ENCODE measurements at regions not wholly inside any gene's neighbourhood (a gene's known extent, or its start where the extent isn't known, plus 50 kb on each side); places are given as distances from the start of the nearest gene placed in this dataset.

DNA sequence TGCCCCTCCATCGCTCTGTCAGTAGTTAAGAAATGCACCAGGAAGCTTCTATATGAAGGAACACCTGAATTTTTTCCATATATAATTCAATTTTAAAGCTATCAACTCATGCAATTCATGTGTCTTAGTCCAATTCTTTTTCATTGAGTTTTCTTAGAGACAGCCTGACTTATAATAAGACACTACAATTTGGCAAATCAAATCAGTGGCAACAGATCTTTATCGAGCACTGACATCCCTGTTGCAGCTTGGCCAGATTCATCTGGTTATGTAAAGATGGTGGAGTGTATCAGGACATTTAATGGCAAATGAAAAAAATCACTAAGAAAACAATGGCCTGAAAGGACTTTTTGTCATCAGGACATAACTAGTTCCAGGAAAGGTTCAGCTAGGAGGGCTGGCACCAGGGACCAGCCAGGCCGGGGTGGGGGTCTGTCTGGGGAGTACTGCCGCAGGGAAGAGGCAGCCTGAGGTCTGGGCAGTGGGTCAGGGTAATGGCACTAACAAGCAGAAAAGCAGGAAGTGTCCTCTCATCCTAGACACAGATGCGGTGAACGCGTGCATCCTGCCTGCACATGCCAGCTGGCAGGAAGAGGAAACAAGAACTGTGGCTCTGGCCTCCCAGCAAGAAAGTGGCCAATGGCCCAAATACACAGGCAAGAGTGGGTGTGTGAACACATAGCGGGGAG is 100.5 kb upstream of the LMNTD1 start:
- Mint-ChIP-seq H3K27ac (no peak overlapping the region), H3K4me1 (peaks cover 7% of the 10 kb centered on the region), H3K9me3 (no peaks in the 10 kb centered on the region), H3K27me3 (ENCODE audit: low read depth, poor library complexity) (peaks cover 5% of the 10 kb centered on the region), H3K36me3 (ENCODE audit: low read depth) (no peaks in the 10 kb centered on the region), H3K4me3 (no peak overlapping the region)
- DNase-seq: no peak
- TF ChIP-seq, protein P1, sequence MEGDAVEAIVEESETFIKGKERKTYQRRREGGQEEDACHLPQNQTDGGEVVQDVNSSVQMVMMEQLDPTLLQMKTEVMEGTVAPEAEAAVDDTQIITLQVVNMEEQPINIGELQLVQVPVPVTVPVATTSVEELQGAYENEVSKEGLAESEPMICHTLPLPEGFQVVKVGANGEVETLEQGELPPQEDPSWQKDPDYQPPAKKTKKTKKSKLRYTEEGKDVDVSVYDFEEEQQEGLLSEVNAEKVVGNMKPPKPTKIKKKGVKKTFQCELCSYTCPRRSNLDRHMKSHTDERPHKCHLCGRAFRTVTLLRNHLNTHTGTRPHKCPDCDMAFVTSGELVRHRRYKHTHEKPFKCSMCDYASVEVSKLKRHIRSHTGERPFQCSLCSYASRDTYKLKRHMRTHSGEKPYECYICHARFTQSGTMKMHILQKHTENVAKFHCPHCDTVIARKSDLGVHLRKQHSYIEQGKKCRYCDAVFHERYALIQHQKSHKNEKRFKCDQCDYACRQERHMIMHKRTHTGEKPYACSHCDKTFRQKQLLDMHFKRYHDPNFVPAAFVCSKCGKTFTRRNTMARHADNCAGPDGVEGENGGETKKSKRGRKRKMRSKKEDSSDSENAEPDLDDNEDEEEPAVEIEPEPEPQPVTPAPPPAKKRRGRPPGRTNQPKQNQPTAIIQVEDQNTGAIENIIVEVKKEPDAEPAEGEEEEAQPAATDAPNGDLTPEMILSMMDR (IDR thresholded peaks at IDR 0.05): no peak

DNA sequence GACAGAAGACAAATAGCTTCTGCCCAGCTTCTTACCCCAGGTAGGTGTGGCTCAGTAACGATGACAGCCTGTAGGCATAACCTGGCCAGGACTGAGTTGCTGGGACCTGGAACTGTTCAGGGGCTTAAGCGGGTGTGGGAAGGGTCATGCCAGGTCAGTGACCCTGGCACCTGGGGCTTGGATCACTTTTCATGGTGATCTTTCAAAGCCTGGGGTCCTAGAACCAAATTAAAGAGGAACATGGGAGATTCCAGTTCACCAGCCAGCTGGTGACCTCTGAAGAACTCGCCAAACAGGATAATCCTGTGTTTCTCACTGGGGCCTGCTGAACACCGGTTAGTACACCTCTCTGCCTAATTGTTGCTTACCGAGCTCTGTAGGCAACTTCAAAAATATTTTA is 102.6 kb upstream of the LMNTD1 start:
- Mint-ChIP-seq H3K36me3 (ENCODE audit: low read depth) (no peaks in the 10 kb centered on the region), H3K4me3 (no peak overlapping the region), H3K9me3 (no peaks in the 10 kb centered on the region), H3K27ac (no peak overlapping the region), H3K4me1 (peaks cover 6% of the 10 kb centered on the region), H3K27me3 (ENCODE audit: low read depth, poor library complexity) (peaks cover 5% of the 10 kb centered on the region)
- TF ChIP-seq, protein P1 (IDR thresholded peaks at IDR 0.05): no peak
- no peak for DNase-seq

GRCh38 chr12:25659621-25660020 is 106.5 kb upstream of the LMNTD1 start:
- Mint-ChIP-seq H3K4me1 (peaks cover 6% of the 10 kb centered on the region), H3K4me3 (no peak overlapping the region), H3K27ac (no peak overlapping the region), H3K27me3 (ENCODE audit: low read depth, poor library complexity) (peaks cover 4% of the 10 kb centered on the region), H3K36me3 (ENCODE audit: low read depth) (no peaks in the 10 kb centered on the region), H3K9me3 (peaks cover 33% of the 10 kb centered on the region)
- no peak for DNase-seq
- TF ChIP-seq, protein P1 (IDR thresholded peaks at IDR 0.05): no peak

GRCh38 chr12:25670076-25671055 is 117.3 kb upstream of the LMNTD1 start:
- Mint-ChIP-seq H3K36me3 (ENCODE audit: low read depth) (no peaks in the 10 kb centered on the region), H3K27me3 (ENCODE audit: low read depth, poor library complexity) (no peaks in the 10 kb centered on the region), H3K27ac (no peak overlapping the region), H3K9me3 (peaks cover 5% of the 10 kb centered on the region), H3K4me1 (no peaks in the 10 kb centered on the region), H3K4me3 (no peak overlapping the region)
- no peak for DNase-seq
- TF ChIP-seq, protein P1 (IDR thresholded peaks at IDR 0.05): no peak

- H3K36me3 Mint-ChIP-seq (ENCODE audit: low read depth): no peaks in the 10 kb centered on the region
- no peak for DNase-seq
- H3K4me1 Mint-ChIP-seq: no peaks in the 10 kb centered on the region
- H3K4me3 Mint-ChIP-seq: no peak overlapping the region
- TF ChIP-seq, protein P1 (IDR thresholded peaks at IDR 0.05): no peak
- no peaks in the 10 kb centered on the region for H3K9me3 Mint-ChIP-seq
- no peak overlapping the region for H3K27ac Mint-ChIP-seq
- H3K27me3 Mint-ChIP-seq (ENCODE audit: low read depth, poor library complexity): peaks cover 2% of the 10 kb centered on the region
Measured at GRCh38 chr12:25675808-25676207, 122.7 kb upstream of the LMNTD1 start.

All from nephron progenitor cell (in vitro differentiated cells).